ENCODE measurements at regions not wholly inside any gene's neighbourhood (a gene's known extent, or its start where the extent isn't known, plus 50 kb on each side); places are given as distances from the start of the nearest gene placed in this dataset.

GRCh38 chr10:15439341-15439842 lies 68.3 kb upstream of the FAM171A1 start:
- H3K36me3 ChIP-seq (replicated peaks in 1 of 2; ENCODE audit: control insufficient read depth in 1 of 2, insufficient read depth in 2 of 2, low read length in 1 of 2), result no peaks in the 10 kb centered on the region
- peak overlapping the region; percentile 24 to 28 for H3K4me3 ChIP-seq (ENCODE audit: low read depth in 2 of 2, low read length in 1 of 2)
- peak; percentile 51 for DNase-seq
- TF ChIP-seq PBX3 (IDR thresholded peaks at IDR 0.05), result 0 out of 2 replicates have a peak, but pooled peaks have one; percentile 4
- TF ChIP-seq CTCF (IDR thresholded peaks at IDR 0.05), result peak; percentile 35; the same call in 1 of the 2 replicates
- TF ChIP-seq MXI1 (IDR thresholded peaks at IDR 0.05; ENCODE audit: low read depth, low read length), result no peak
- no peaks in the 10 kb centered on the region for H3F3A ChIP-seq (replicated peaks; ENCODE audit: insufficient read depth)
- 18% methylated on average over 12 of the region's 12 CpGs for WGBS (ENCODE audit: low lambda C conversion rate)
- POLR2A ChIA-PET, result no interaction called here
- H3K9me2 ChIP-seq, result no peaks in the 10 kb centered on the region
- H3K9ac ChIP-seq, result no peak overlapping the region
- no peak overlapping the region for H2AFZ ChIP-seq (ENCODE audit: low read depth)
- no peak overlapping the region for H3K27ac ChIP-seq (ENCODE audit: low read depth in 2 of 2, low read length in 1 of 2)
- H3K4me2 ChIP-seq, result peak overlapping the region; percentile 49; the same call in 1 of the 2 replicates
- H3K4me1 ChIP-seq (ENCODE audit: control insufficient read depth in 1 of 2, insufficient read depth in 2 of 2, low read depth in 1 of 2, low read length in 1 of 2), result peaks cover 0 to 5% of the 10 kb centered on the region in 2 experiments; a peak in 1 of 4 replicates
- H4K20me1 ChIP-seq (ENCODE audit: insufficient read depth), result no peaks in the 10 kb centered on the region
- CTCF ChIA-PET, result interaction anchor here (0.8 to 3.2 kb wide), 15 partner anchors 9 to 376 kb away, joined by 3 to 15 read pairs (median 4); no protein-coding TSS in a partner anchor
- H3K9me3 ChIP-seq, result no peaks in the 10 kb centered on the region
- no peaks in the 10 kb centered on the region for H3K79me2 ChIP-seq (ENCODE audit: insufficient read depth)
- no peaks in the 10 kb centered on the region for H3K27me3 ChIP-seq (ENCODE audit: insufficient read depth)

- Histone ChIP-seq H2AFZ (ENCODE audit: low read depth) (no peak overlapping the region), H3K27ac (ENCODE audit: low read depth in 2 of 2, low read length in 1 of 2) (no peak overlapping the region), H4K20me1 (ENCODE audit: insufficient read depth) (no peaks in the 10 kb centered on the region), H3K4me1 (ENCODE audit: control insufficient read depth in 1 of 2, insufficient read depth in 2 of 2, low read depth in 1 of 2, low read length in 1 of 2) (peaks cover 0 to 5% of the 10 kb centered on the region in 2 experiments; a peak in 1 of 4 replicates), H3K9ac (no peak overlapping the region), H3F3A (replicated peaks; ENCODE audit: insufficient read depth) (no peaks in the 10 kb centered on the region), H3K36me3 (replicated peaks in 1 of 2; ENCODE audit: control insufficient read depth in 1 of 2, insufficient read depth in 2 of 2, low read length in 1 of 2) (no peaks in the 10 kb centered on the region), H3K4me3 (ENCODE audit: low read depth in 2 of 2, low read length in 1 of 2) (no peak overlapping the region), H3K9me2 (no peaks in the 10 kb centered on the region), H3K79me2 (ENCODE audit: insufficient read depth) (no peaks in the 10 kb centered on the region), H3K4me2 (no peak overlapping the region), H3K9me3 (no peaks in the 10 kb centered on the region), H3K27me3 (ENCODE audit: insufficient read depth) (no peaks in the 10 kb centered on the region; the same call in 1 of the 2 replicates)
- ChIA-PET POLR2A (no interaction called here), CTCF (no interaction called here)
- TF ChIP-seq TCF12 (IDR thresholded peaks at IDR 0.05) (no peak), RCOR1 (IDR thresholded peaks at IDR 0.05; ENCODE audit: low read length) (no peak), RXRA (IDR thresholded peaks at IDR 0.05; ENCODE audit: borderline replicate concordance, low read depth) (no peak), PBX3 (IDR thresholded peaks at IDR 0.05) (no peak), FOSL2 (IDR thresholded peaks at IDR 0.05; ENCODE audit: borderline replicate concordance, low read depth) (no peak), SMC3 (IDR thresholded peaks at IDR 0.05; ENCODE audit: low read depth, low read length) (no peak), NRF1 (IDR thresholded peaks at IDR 0.05; ENCODE audit: low read depth, low read length) (no peak)
- 59% methylated on average over 5 of the region's 5 CpGs for WGBS (ENCODE audit: low lambda C conversion rate)
- DNase-seq, result no peak
Measured at GRCh38 chr10:15436696-15437095, 65.6 kb upstream of the FAM171A1 start.

Data from SK-N-SH (cell line).